Muscle of arm (tissue), 1 donor: ENCODE measurements at regions not wholly inside any gene's neighbourhood (a gene's known extent, or its start where the extent isn't known, plus 50 kb on each side); places are given as distances from the start of the nearest gene placed in this dataset.
"Not testable (repeated sequence)": the region's sequence is repeated elsewhere in the genome, so short reads cannot be mapped to it uniquely, and the experiment has no call there.

Source experiments
- DNase-seq: peaks from one replicate; pipeline ENCODE4 v3.0.0-alpha.2; 2013

GRCh38 chr18:67864677-67865340, 348.3 kb upstream of the DSEL start:
- no peak for DNase-seq

DNA sequence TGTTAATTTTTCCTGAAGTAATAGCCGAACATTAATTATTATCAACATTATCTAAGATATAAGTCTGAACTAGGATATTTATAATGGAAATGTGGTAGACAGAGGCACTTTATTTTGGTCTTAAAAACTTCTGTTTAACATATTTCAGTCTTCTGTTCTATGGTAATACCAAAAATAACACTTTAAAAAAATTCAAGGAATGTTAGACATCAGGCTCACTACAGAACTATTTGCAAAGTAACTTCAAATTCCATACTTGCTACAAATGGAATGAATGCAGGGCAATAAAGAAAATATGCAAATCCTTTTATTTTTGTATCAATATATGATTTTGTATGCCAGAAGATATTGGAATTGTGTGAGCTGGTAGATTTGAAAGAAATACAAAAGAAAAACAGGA, 345.5 kb upstream of the DSEL start:
- DNase-seq: no peak

DNA sequence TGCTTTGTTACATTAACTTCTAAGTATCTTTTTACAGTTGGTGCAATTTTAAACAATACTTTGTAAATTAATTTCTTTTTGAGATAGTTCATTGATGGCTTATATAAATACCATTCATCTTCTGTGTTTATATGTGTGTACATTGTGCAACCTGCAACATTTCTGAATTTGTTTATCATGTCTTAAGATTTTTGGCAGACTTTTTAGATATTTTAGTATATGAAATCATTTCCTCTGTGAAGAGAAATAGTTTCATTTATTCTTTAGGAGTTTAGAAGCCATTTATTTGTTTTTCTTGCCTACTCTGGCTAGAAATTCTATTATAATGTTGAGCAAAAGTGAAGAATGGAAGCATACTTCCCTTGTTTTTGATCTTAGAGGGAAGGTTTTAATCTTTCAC, 337.8 kb upstream of the DSEL start:
- DNase-seq: no peak

- no peak for DNase-seq
Measured at GRCh38 chr18:67846422-67847098, 330.0 kb upstream of the DSEL start.

GRCh38 chr18:67845035-67845434, 328.5 kb upstream of the DSEL start:
- DNase-seq: no peak

DNA sequence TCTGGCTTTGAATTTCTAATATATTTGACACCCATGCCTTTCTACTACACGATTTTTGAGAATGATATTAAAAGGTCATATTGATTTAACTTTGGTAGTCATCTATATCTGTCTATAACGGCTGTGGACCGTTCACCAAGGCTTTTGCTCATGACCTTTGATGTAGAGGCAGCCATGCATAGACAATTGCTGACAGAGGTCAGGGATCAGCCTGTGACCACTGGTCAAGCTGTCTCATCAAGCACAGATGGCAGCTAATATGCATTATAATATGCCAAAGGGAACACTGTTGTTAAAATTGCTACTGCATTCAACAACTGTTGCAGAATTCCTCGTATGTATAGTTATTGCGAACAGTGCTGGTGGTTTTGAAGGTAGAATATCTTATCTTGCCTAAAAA, 323.9 kb upstream of the DSEL start:
- no peak for DNase-seq

DNA sequence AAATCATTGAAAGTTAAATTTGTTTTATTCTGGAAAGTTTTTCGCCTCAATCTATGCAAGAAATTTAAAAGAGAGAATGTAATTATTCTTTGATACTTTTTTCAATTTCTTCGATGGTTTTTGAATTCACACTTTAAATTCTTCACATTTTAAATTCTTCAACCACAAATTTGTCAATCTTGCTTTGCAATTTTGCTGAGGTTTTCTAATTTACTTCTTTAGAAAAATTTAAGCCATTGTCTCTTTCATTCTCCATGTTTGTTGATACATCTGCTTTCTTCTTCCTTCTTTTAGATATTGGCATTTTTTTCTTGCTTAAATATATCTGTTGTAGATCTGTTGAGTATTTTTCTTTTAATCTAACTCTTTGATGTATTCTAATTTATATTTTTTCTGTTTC, 301.9 kb upstream of the DSEL start:
- DNase-seq: no peak

DNA sequence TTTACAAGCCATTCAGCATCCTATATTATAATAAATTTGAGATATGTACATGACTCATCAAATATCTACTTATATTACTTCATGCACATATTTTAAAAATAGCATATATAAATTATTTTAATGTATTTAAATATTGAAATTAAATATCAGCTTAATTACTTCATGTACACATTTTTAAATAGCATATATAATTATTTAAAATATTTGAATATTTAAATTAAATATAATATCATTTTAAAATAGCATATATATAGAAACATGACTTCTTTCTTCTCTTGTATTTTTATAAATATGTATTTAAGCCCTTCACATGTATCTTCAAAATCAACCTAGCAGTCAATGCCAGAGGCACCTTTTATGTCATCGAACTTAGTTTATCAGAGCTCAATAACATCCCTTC, 298.8 kb upstream of the DSEL start:
- no peak for DNase-seq

GRCh38 chr18:67813380-67814028, 297.0 kb upstream of the DSEL start:
- DNase-seq: no peak

DNA sequence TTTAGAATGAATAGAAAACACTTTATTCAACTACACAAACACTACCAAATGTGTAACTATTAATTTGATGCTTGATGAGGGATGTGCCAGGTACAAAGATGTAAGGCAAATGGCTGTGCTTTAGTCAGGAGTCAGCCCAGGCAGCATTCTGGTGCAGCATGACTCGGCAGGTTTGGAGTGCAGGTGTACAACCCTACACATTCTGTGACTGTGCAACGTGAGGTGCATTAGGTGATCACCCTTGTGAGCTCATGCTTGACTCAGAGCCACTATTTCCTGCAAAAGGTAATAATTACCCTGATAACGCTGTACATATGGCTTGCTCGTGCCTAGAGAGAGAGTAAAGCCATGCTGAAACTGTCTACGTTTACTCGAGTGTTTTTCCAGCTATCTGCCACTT, 288.7 kb upstream of the DSEL start:
- DNase-seq: no peak

- DNase-seq: peak; percentile 24
Measured at GRCh38 chr18:67794521-67794920, 278.0 kb upstream of the DSEL start.

GRCh38 chr18:67790527-67790926, 274.0 kb upstream of the DSEL start:
- DNase-seq: no peak

DNA sequence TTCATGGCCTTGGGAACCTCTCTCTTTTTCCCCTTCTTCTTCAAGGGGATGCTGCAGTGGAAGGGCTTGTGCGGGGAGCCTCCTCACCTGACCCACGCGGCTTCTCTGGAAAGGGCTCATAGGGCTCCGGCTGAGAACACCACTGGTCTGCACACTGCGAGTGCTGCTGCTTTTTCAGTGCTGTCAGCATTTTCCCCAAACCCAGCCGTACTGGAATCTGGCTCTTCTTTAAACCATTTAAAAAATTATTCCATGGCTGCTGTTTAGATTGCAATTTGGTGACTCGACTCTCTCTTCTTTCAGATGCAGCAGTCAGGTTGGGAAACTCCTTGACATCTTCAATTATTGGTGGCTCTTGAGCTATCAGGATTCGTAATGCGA, 272.6 kb upstream of the DSEL start:
- DNase-seq: no peak

GRCh38 chr18:67788310-67789164, 272.0 kb upstream of the DSEL start:
- DNase-seq: peak; percentile 48

GRCh38 chr18:67783196-67783946, 266.9 kb upstream of the DSEL start:
- DNase-seq: no peak

GRCh38 chr18:67778016-67778415, 261.5 kb upstream of the DSEL start:
- DNase-seq: no peak

- peak; percentile 19 for DNase-seq
Measured at GRCh38 chr18:67776929-67777328, 260.4 kb upstream of the DSEL start.

DNA sequence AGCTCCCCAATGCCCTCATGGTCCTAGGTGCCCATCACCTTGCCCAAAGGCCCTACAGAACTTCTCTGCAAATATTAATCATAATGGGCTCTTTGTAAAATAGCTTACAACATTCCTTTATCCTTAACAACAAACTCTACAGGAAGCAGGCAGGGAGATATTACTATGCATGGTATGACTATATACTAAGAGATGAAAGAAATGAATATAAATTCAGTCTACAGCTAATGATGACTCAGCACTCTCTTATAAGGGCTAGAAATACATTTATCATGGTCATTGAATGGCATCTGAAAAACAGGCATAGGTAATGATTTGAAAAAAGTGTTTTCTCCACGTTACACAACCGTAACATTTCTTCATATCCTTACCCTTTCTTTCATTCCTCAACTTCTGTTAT, 254.8 kb upstream of the DSEL start:
- no peak for DNase-seq

DNA sequence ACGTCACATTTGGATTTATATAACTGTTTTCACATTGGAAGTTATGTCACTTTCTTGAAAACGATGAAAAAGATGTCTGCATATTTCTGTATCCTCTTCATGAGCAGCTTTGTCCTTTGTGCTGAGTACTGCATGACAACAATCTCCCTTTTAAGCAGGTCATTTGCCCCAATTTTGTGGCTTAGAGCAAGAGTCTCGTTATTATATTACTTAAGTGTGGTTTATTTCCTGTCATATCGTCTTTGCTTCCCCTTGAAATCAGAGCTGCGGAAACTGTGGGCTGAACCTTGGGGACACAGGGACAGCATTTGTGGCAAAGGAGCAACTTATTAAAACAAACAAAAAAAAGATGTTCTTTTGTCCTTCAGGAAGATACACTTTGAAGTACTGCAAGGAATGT, 254.0 kb upstream of the DSEL start:
- no peak for DNase-seq

GRCh38 chr18:67766930-67767329, 250.4 kb upstream of the DSEL start:
- DNase-seq: no peak

GRCh38 chr18:67752211-67752610, 235.7 kb upstream of the DSEL start:
- DNase-seq: not testable (repeated sequence)

- no peak for DNase-seq
Measured at GRCh38 chr18:67742954-67743353, 226.4 kb upstream of the DSEL start.
